Thoracic aorta (tissue), 2 donors: ENCODE measurements at regions not wholly inside any gene's neighbourhood (a gene's known extent, or its start where the extent isn't known, plus 50 kb on each side); places are given as distances from the start of the nearest gene placed in this dataset.

Experiments
- ATAC-seq: fragments of 150-250 bp; one replicate; pipeline ENCODE4 v1.8.0; 2017; ENCODE audit warnings: low read depth; ENCODE audit not compliant: insufficient number of reproducible peaks, low FRiP score
- DNase-seq: peaks from one replicate; pipeline ENCODE4 v3.0.0-alpha.2; 2020; ENCODE audit warnings: low spot score
- H3K27ac ChIP-seq, 2 donors: fragments of 200-600 bp; sonication (generic); 1 replicate in 1 of 2; 2 replicates in 1 of 2; pipeline ENCODE4 v1.5.1; 2016; ENCODE audit warnings: mild to moderate bottlenecking in 2 of 2, moderate library complexity in 2 of 2
- H3K27me3 ChIP-seq: fragments of 200-600 bp; sonication (generic); replicated peaks from 2 replicates; pipeline ENCODE4 v1.6.0; 2016; ENCODE audit warnings: mild to moderate bottlenecking; ENCODE audit not compliant: insufficient read depth
- H3K36me3 ChIP-seq: fragments of 200-600 bp; sonication (generic); one replicate; pipeline ENCODE4 v1.5.1; 2016
- H3K4me1 ChIP-seq, 2 donors: fragments of 200-600 bp; sonication (generic); 1 replicate in 1 of 2; 2 replicates in 1 of 2; pipeline versions ENCODE4 v1.5.1 to v1.6.0; 2016; ENCODE audit warnings: low read depth in 2 of 2, mild to moderate bottlenecking in 1 of 2; ENCODE audit not compliant: control insufficient read depth in 1 of 2
- H3K4me3 ChIP-seq: fragments of 200-600 bp; sonication (generic); 2 replicates; pipeline ENCODE4 v1.5.1; 2016; ENCODE audit warnings: mild to moderate bottlenecking
- H3K9me3 ChIP-seq: fragments of 200-600 bp; sonication (generic); 2 replicates; pipeline ENCODE4 v1.5.1; 2016
- CTCF ChIP-seq: fragments of 200-600 bp; sonication (generic); IDR thresholded peaks from one replicate; pipeline ENCODE4 v1.5.1; 2019; ENCODE audit warnings: antibody characterized with exemption

- DNase-seq, result no peak
- TF ChIP-seq CTCF, result no peak
- H3K27me3 ChIP-seq, result no peaks in the 10 kb centered on the region
- peaks cover 0 to 5% of the 10 kb centered on the region in 2 donors for H3K4me1 ChIP-seq
- no peak overlapping the region for H3K27ac ChIP-seq
- no peaks in the 10 kb centered on the region for H3K9me3 ChIP-seq
- no peak for ATAC-seq
- H3K36me3 ChIP-seq, result no peaks in the 10 kb centered on the region
- H3K4me3 ChIP-seq, result no peak overlapping the region
Measured at GRCh38 chr16:74166456-74166855, 130.2 kb upstream of the PSMD7 start.

GRCh38 chr16:74165566-74166080 lies 131.0 kb upstream of the PSMD7 start:
- Histone ChIP-seq H3K36me3 (no peaks in the 10 kb centered on the region), H3K27ac (no peak overlapping the region), H3K4me3 (no peak overlapping the region), H3K4me1 (peaks cover 0 to 5% of the 10 kb centered on the region in 2 donors), H3K27me3 (no peaks in the 10 kb centered on the region), H3K9me3 (peaks cover 4% of the 10 kb centered on the region)
- TF ChIP-seq CTCF, result no peak
- ATAC-seq (no peak), DNase-seq (no peak)

- no peak for TF ChIP-seq CTCF
- H3K27me3 ChIP-seq, result no peaks in the 10 kb centered on the region
- no peak overlapping the region for H3K4me3 ChIP-seq
- no peak for DNase-seq
- no peak overlapping the region for H3K27ac ChIP-seq
- no peaks in the 10 kb centered on the region for H3K36me3 ChIP-seq
- H3K9me3 ChIP-seq, result peaks cover 6% of the 10 kb centered on the region
- no peaks in the 10 kb centered on the region for H3K4me1 ChIP-seq
- ATAC-seq, result no peak
Measured at GRCh38 chr16:74160759-74161158, 135.9 kb upstream of the PSMD7 start.

GRCh38 chr16:74153773-74154172 lies 142.8 kb upstream of the PSMD7 start:
- ATAC-seq, result no peak
- no peak for TF ChIP-seq CTCF
- H3K4me1 ChIP-seq, result no peaks in the 10 kb centered on the region
- no peaks in the 10 kb centered on the region for H3K9me3 ChIP-seq
- H3K27ac ChIP-seq, result no peak overlapping the region
- no peak for DNase-seq
- H3K27me3 ChIP-seq, result no peaks in the 10 kb centered on the region
- H3K36me3 ChIP-seq, result no peaks in the 10 kb centered on the region
- no peak overlapping the region for H3K4me3 ChIP-seq

- Histone ChIP-seq H3K4me1 (no peaks in the 10 kb centered on the region), H3K9me3 (no peaks in the 10 kb centered on the region), H3K36me3 (no peaks in the 10 kb centered on the region), H3K27ac (no peak overlapping the region), H3K4me3 (no peak overlapping the region), H3K27me3 (no peaks in the 10 kb centered on the region)
- no peak for ATAC-seq
- no peak for TF ChIP-seq CTCF
- DNase-seq, result no peak
Measured at GRCh38 chr16:74146643-74147042, 150.0 kb upstream of the PSMD7 start.
